Endothelial cell of umbilical vein (primary cell): ENCODE measurements at regions not wholly inside any gene's neighbourhood (a gene's known extent, or its start where the extent isn't known, plus 50 kb on each side); places are given as distances from the start of the nearest gene placed in this dataset.

Source experiments
- BruUV-seq: library from RNA; stranded (reverse); fragments of 400-500 nt; replicated peaks from 2 replicates; lab custom pipeline; 2021; lab: Mats Ljungman, UMichigan
- CTCF ChIA-PET: fragments of 300-600, 350-600 bp; sonication (Branson Sonifier 250); formaldehyde crosslinking; loops from one replicate; lab custom pipeline; 2021; ENCODE audit warnings: antibody characterized with exemption, inconsistent platforms; lab: Charles Lee
- POLR2A ChIA-PET: fragments of 300-600, 350-600 bp; sonication (Branson Sonifier 250); formaldehyde crosslinking; loops from one replicate; lab custom pipeline; 2021; ENCODE audit warnings: antibody characterized with exemption, inconsistent platforms; lab: Charles Lee
- DNase-seq: peaks from one replicate; pipeline ENCODE4 v3.0.0-alpha.2; 2011; ENCODE audit warnings: low read depth, low spot score
- FAIRE-seq: peaks from 2 replicates; lab custom pipeline; 2011; peaks lifted over from hg19 to GRCh38; lab: Jason Lieb, UNC
- H2AFZ ChIP-seq: 2 replicates; pipeline ENCODE4 v1.6.0; 2012; ENCODE audit warnings: low read depth, low read length, control low read depth, inconsistent platforms
- H3K27ac ChIP-seq: 2 replicates; pipeline ENCODE4 v1.5.1; 2011; ENCODE audit warnings: low read depth, mild to moderate bottlenecking, control low read depth, low read length, moderate library complexity; ENCODE audit not compliant: insufficient read depth
- H3K27me3 ChIP-seq, 2 experiments: 2 replicates each; pipeline versions ENCODE4 v1.6.0 to v1.6.1; 2011; ENCODE audit warnings: low read length in 2 of 2, mixed read lengths in 1 of 2; ENCODE audit not compliant: control insufficient read depth in 2 of 2, insufficient read depth in 2 of 2
- H3K36me3 ChIP-seq, 2 experiments: 2 replicates in 1 of 2; 3 replicates in 1 of 2; pipeline ENCODE4 v1.5.1; 2011; ENCODE audit warnings: low read length in 2 of 2, mild to moderate bottlenecking in 1 of 2, moderate library complexity in 1 of 2; ENCODE audit not compliant: control insufficient read depth in 2 of 2, insufficient read depth in 2 of 2; ENCODE audit errors: extremely low read depth in 1 of 2
- H3K4me1 ChIP-seq: 3 replicates; pipeline ENCODE4 v1.5.1; 2011; ENCODE audit warnings: mild to moderate bottlenecking, low read length; ENCODE audit not compliant: control insufficient read depth, insufficient read depth; ENCODE audit errors: extremely low read depth
- H3K4me2 ChIP-seq: 2 replicates; pipeline ENCODE4 v1.6.1; 2011; ENCODE audit warnings: low read length, control low read depth, mixed read lengths; ENCODE audit not compliant: insufficient read depth
- H3K4me3 ChIP-seq, 3 experiments: fragments of 200-600 bp in 1 of 3; sonication (generic), shearing (Covaris generic) in 1 of 3; replicated peaks in 1 of 3; 2 replicates each; pipeline ENCODE4 v1.5.1; 2011 to 2016; ENCODE audit warnings: control low read depth in 3 of 3, low read length in 3 of 3, mild to moderate bottlenecking in 2 of 3, inconsistent platforms in 1 of 3, low read depth in 1 of 3, moderate library complexity in 1 of 3; ENCODE audit not compliant: insufficient read depth in 1 of 3
- H3K79me2 ChIP-seq: 2 replicates; pipeline ENCODE4 v1.6.0; 2012; ENCODE audit warnings: low read length, inconsistent platforms; ENCODE audit not compliant: control insufficient read depth, insufficient read depth
- H3K9ac ChIP-seq: replicated peaks from 2 replicates; pipeline ENCODE3; 2011; ENCODE audit warnings: low read length, control low read depth; ENCODE audit not compliant: insufficient read depth; ENCODE audit errors: extremely low read depth
- H3K9me1 ChIP-seq: replicated peaks from 3 replicates; pipeline ENCODE4 v1.6.0; 2011; ENCODE audit warnings: mild to moderate bottlenecking, low read length; ENCODE audit not compliant: control insufficient read depth, insufficient read depth; ENCODE audit errors: extremely low read depth
- H3K9me3 ChIP-seq: replicated peaks from 2 replicates; pipeline ENCODE4 v1.5.1; 2012; ENCODE audit warnings: low read length, inconsistent platforms; ENCODE audit not compliant: control insufficient read depth, insufficient read depth
- H4K20me1 ChIP-seq: replicated peaks from 2 replicates; pipeline ENCODE3; 2011; ENCODE audit warnings: mild to moderate bottlenecking, low read length; ENCODE audit not compliant: control insufficient read depth, insufficient read depth; ENCODE audit errors: extremely low read depth
- FOS ChIP-seq: IDR thresholded peaks from 2 replicates; pipeline ENCODE4 v1.6.1; 2011; ENCODE audit warnings: mild to moderate bottlenecking, low read length, moderate library complexity, borderline replicate concordance; ENCODE audit not compliant: insufficient read depth
- GATA2 ChIP-seq: IDR thresholded peaks from 2 replicates; pipeline ENCODE4 v1.7.0; 2011; ENCODE audit warnings: low read depth, mild to moderate bottlenecking, moderate library complexity, mixed read lengths, low read length; ENCODE audit not compliant: insufficient read length, insufficient read depth
- JUN ChIP-seq: IDR thresholded peaks from 2 replicates; pipeline ENCODE4 v1.6.1; 2011; ENCODE audit warnings: borderline replicate concordance, low read depth; ENCODE audit not compliant: insufficient read length, insufficient read depth
- MAX ChIP-seq: IDR thresholded peaks from 2 replicates; pipeline ENCODE4 v1.6.1; 2011; ENCODE audit not compliant: insufficient read depth, insufficient read length
- MYC ChIP-seq: IDR thresholded peaks from one replicate; pipeline ENCODE4 v1.6.1; 2011; ENCODE audit warnings: mild to moderate bottlenecking, low read depth, low read length
- POLR2AphosphoS5 ChIP-seq: IDR thresholded peaks from 2 replicates; pipeline ENCODE4 v1.6.1; 2012; ENCODE audit warnings: low read depth, mild to moderate bottlenecking, control low read depth, low read length, moderate library complexity; ENCODE audit not compliant: insufficient read depth
- dilution Hi-C: fragments of 300-500 bp; cut with MboI; formaldehyde crosslinking; loops from one replicate; pipeline ENCODE4 v1.15.0; 2019; ENCODE audit warnings: low sequenced_read_pairs; ENCODE audit not compliant: extremely low pct_ligation_motif_present
- intact Hi-C: fragments of 100-400 bp; cut with micrococcal nuclease; formaldehyde crosslinking; loops from one replicate; pipeline ENCODE4 v1.10.0; 2022

- H3K79me2 ChIP-seq, result no peaks in the 10 kb centered on the region
- no peak for DNase-seq
- ChIA-PET CTCF (no interaction called here), POLR2A (no interaction called here)
- no peak overlapping the region for H3K4me2 ChIP-seq
- no TSS peak for BruUV-seq
- no peak for TF ChIP-seq FOS
- no peak for TF ChIP-seq MAX
- H3K4me1 ChIP-seq, result no peaks in the 10 kb centered on the region
- no peaks in the 10 kb centered on the region for H3K36me3 ChIP-seq
- no peak overlapping the region for H3K9ac ChIP-seq
- H3K4me3 ChIP-seq, result no peak overlapping the region
- FAIRE-seq, result no peak
- H2AFZ ChIP-seq, result no peak overlapping the region
- H4K20me1 ChIP-seq, result no peaks in the 10 kb centered on the region
- H3K9me3 ChIP-seq, result peaks cover 3% of the 10 kb centered on the region
- intact Hi-C loops (no loop called here), dilution Hi-C loops (no loop called here)
- H3K27me3 ChIP-seq, result no peaks in the 10 kb centered on the region
- H3K27ac ChIP-seq, result no peak overlapping the region
- no peaks in the 10 kb centered on the region for H3K9me1 ChIP-seq
Measured at GRCh38 chrX:794311-794710, 163.7 kb downstream of the SHOX start.

GRCh38 chrX:793216-793770 is 162.7 kb downstream of the SHOX start:
- Histone ChIP-seq H3K27ac (no peak overlapping the region), H3K4me3 (no peak overlapping the region), H3K36me3 (no peaks in the 10 kb centered on the region), H3K9me3 (peaks cover 3% of the 10 kb centered on the region), H3K4me2 (no peak overlapping the region), H4K20me1 (no peaks in the 10 kb centered on the region), H3K4me1 (no peaks in the 10 kb centered on the region), H3K27me3 (no peaks in the 10 kb centered on the region), H2AFZ (no peak overlapping the region), H3K9me1 (no peaks in the 10 kb centered on the region), H3K79me2 (no peaks in the 10 kb centered on the region), H3K9ac (no peak overlapping the region)
- ChIA-PET POLR2A (no interaction called here), CTCF (no interaction called here)
- no peak for DNase-seq
- dilution Hi-C loops, result no loop called here
- TF ChIP-seq MYC (no peak), FOS (no peak), JUN (no peak), POLR2AphosphoS5 (no peak), GATA2 (no peak)
- no TSS peak for BruUV-seq
- intact Hi-C loops, result no loop called here
- no peak for FAIRE-seq
